ENCODE measurements at regions not wholly inside any gene's neighbourhood (a gene's known extent, or its start where the extent isn't known, plus 50 kb on each side); places are given as distances from the start of the nearest gene placed in this dataset.

GRCh38 chr7:113256883-113257531 lies 138.7 kb upstream of the SMIM30 start:
- Mint-ChIP-seq H3K4me1 (no peaks in the 10 kb centered on the region), H3K9me3 (peaks cover 0 to 12% (median 5%) of the 10 kb centered on the region in 7 donors), H3K4me3 (no peak overlapping the region), H3K27me3 (no peaks in the 10 kb centered on the region), H3K27ac (no peak overlapping the region), H3K36me3 (no peaks in the 10 kb centered on the region)
- no peak for ATAC-seq (ENCODE audit: low read depth in 2 of 2)
- DNase-seq, result no peak

GRCh38 chr7:113247198-113247597 lies 128.8 kb upstream of the SMIM30 start:
- H3K36me3 Mint-ChIP-seq, result peaks cover 0 to 6% of the 10 kb centered on the region in 2 donors
- no peak overlapping the region for H3K4me3 Mint-ChIP-seq
- no peak overlapping the region for H3K27ac Mint-ChIP-seq
- no peaks in the 10 kb centered on the region for H3K27me3 Mint-ChIP-seq
- no peaks in the 10 kb centered on the region for H3K4me1 Mint-ChIP-seq
- no peak for DNase-seq
- peaks cover 0 to 13% (median 7%) of the 10 kb centered on the region in 7 donors for H3K9me3 Mint-ChIP-seq
- no peak for ATAC-seq (ENCODE audit: low read depth in 2 of 2)

DNA sequence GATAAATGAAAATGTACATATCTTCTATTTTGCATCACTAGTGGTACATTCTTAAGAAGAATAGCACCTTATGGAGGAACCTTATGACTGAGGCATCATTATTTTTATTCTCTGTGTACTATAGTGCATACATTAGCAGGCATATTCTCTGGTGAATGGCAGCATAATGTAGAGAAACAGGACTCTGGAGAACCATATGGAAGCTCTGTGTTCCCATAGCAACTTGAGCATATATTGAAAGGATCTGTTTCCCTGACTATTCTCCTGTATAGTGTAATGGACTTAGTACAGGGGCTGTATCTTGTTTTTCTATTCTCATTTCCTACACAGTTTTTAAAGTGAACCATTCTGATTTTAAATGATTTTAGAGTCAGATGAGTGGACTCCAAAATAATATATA lies 128.4 kb upstream of the SMIM30 start:
- Mint-ChIP-seq H3K4me1 (no peaks in the 10 kb centered on the region), H3K36me3 (peaks cover 0 to 6% of the 10 kb centered on the region in 2 donors), H3K27ac (no peak overlapping the region), H3K27me3 (no peaks in the 10 kb centered on the region), H3K4me3 (no peak overlapping the region), H3K9me3 (peaks cover 0 to 13% (median 7%) of the 10 kb centered on the region in 7 donors)
- DNase-seq (no peak), ATAC-seq (ENCODE audit: low read depth in 2 of 2) (no peak)

DNA sequence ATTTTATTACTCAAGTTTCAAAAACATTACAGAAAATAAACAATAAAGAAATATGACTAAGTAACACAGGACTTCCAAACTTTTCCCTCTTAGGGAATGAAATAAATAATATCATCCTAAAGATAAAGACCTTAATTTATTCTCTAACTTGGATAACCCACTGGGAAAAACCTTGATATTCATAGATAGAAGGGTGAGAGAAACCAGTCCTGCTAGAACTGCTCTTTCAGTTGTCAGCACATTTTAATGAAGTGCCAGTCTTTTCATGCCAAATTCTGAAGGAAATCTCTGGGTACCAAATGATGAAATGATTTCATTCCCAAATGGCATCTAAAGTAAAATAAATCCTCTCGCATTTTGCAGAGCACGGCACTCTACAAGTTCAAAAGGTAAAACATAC lies 114.5 kb upstream of the SMIM30 start:
- no peak overlapping the region for H3K4me3 Mint-ChIP-seq
- peak overlapping the region in 1 of 6 donors; percentile 4 for H3K27ac Mint-ChIP-seq
- no peaks in the 10 kb centered on the region for H3K36me3 Mint-ChIP-seq
- ATAC-seq (ENCODE audit: low read depth in 2 of 2) (no peak), DNase-seq (no peak)
- peaks cover 0 to 5% (median 3%) of the 10 kb centered on the region in 7 donors for H3K9me3 Mint-ChIP-seq
- no peaks in the 10 kb centered on the region for H3K27me3 Mint-ChIP-seq
- no peaks in the 10 kb centered on the region for H3K4me1 Mint-ChIP-seq

DNA sequence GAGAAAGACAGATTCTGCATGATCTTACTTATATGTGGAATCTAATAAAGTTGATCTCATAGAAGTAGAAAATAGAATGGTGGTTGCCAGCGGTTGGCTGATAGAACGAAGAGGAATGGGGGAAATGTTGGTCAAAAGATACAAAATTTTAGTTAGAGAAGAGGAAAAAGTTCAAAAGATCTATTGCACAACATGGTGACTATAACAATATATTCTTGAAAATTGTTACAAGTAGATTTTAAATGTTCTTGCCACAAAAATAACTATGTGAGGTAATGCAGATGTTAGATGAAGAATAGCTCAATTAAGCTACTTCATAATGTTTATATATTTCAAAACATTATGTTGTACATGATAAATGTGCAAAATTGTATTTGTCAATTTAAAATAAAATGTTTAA lies 112.3 kb upstream of the SMIM30 start:
- no peak overlapping the region for H3K4me3 Mint-ChIP-seq
- no peaks in the 10 kb centered on the region for H3K27me3 Mint-ChIP-seq
- no peak for DNase-seq
- no peak overlapping the region for H3K27ac Mint-ChIP-seq
- peaks cover 0 to 15% (median 4%) of the 10 kb centered on the region in 7 donors for H3K9me3 Mint-ChIP-seq
- H3K36me3 Mint-ChIP-seq, result no peaks in the 10 kb centered on the region
- H3K4me1 Mint-ChIP-seq, result no peaks in the 10 kb centered on the region
- no peak for ATAC-seq (ENCODE audit: low read depth in 2 of 2)

DNA sequence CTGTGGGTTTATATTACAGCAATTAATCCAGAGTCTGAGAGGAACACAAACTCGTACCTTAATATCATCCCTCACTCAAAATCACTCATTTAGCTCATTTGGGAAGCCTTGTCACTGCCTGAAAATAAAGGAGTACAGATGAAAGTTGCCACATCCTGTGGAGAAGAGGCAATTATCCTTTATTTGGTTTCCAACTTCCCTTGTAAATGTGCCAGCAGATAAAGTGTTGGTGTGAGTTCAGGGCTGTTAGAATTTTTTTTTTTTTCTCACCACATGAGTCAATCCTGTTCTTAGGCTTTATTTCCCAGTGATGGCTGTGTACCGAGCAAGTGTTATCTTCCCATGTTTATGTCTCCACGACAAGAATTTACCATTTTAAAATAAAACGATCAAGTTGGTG lies 99.0 kb upstream of the SMIM30 start:
- H3K4me3 Mint-ChIP-seq, result no peak overlapping the region

GRCh38 chr7:113216038-113216437 lies 97.7 kb upstream of the SMIM30 start:
- H3K4me1 Mint-ChIP-seq, result no peaks in the 10 kb centered on the region
- H3K4me3 Mint-ChIP-seq, result no peak overlapping the region
- H3K9me3 Mint-ChIP-seq, result peaks cover 0 to 2% (median 0%) of the 10 kb centered on the region in 7 donors
- no peaks in the 10 kb centered on the region for H3K36me3 Mint-ChIP-seq
- no peak overlapping the region for H3K27ac Mint-ChIP-seq
- ATAC-seq (ENCODE audit: low read depth in 2 of 2) (no peak), DNase-seq (no peak)
- peaks cover 0 to 5% (median 0%) of the 10 kb centered on the region in 3 donors for H3K27me3 Mint-ChIP-seq

More for the DNA sequence above, 99.0 kb upstream of the SMIM30 start:
- DNase-seq (no peak), ATAC-seq (ENCODE audit: low read depth in 2 of 2) (no peak)
- Mint-ChIP-seq H3K27me3 (peaks cover 0 to 5% (median 0%) of the 10 kb centered on the region in 3 donors), H3K4me1 (no peaks in the 10 kb centered on the region), H3K27ac (no peak overlapping the region), H3K9me3 (peaks cover 0 to 2% (median 0%) of the 10 kb centered on the region in 7 donors), H3K36me3 (no peaks in the 10 kb centered on the region)

- no peak for ATAC-seq (ENCODE audit: low read depth in 2 of 2)
- Mint-ChIP-seq H3K9me3 (no peaks in the 10 kb centered on the region), H3K36me3 (no peaks in the 10 kb centered on the region), H3K27ac (no peak overlapping the region), H3K4me1 (no peaks in the 10 kb centered on the region), H3K4me3 (no peak overlapping the region), H3K27me3 (peaks cover 0 to 4% (median 0%) of the 10 kb centered on the region in 3 donors)
- no peak for DNase-seq
Observed at GRCh38 chr7:113209449-113210203, 91.3 kb upstream of the SMIM30 start.

DNA sequence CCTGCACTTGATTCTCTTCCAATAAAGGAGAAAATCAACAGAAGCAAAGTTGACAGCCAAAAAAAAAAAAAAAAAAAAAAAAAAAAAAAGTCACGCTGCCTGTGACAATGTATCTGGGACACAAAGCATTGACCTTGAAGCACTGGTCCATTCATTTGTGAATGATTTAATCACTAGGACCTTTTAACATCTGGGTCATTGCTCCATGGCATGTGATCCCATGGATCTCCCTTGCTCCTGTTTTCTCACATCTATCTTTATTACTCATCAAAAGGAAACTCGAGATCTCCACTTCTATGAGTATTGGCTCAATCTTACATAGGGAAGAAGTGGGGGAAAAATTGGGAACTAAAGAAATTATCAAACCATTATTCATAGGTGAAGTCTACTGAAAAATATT lies 89.6 kb upstream of the SMIM30 start:
- no peak overlapping the region for H3K27ac Mint-ChIP-seq
- H3K27me3 Mint-ChIP-seq, result peaks cover 0 to 4% (median 0%) of the 10 kb centered on the region in 3 donors
- H3K4me1 Mint-ChIP-seq, result no peaks in the 10 kb centered on the region
- no peaks in the 10 kb centered on the region for H3K36me3 Mint-ChIP-seq
- no peak for DNase-seq
- no peaks in the 10 kb centered on the region for H3K9me3 Mint-ChIP-seq
- no peak overlapping the region for H3K4me3 Mint-ChIP-seq
- no peak for ATAC-seq (ENCODE audit: low read depth in 2 of 2)

- no peaks in the 10 kb centered on the region for H3K36me3 Mint-ChIP-seq
- H3K4me1 Mint-ChIP-seq, result no peaks in the 10 kb centered on the region
- H3K9me3 Mint-ChIP-seq, result no peaks in the 10 kb centered on the region
- no peak overlapping the region for H3K27ac Mint-ChIP-seq
- peaks cover 0 to 6% (median 4%) of the 10 kb centered on the region in 3 donors for H3K27me3 Mint-ChIP-seq
- no peak overlapping the region for H3K4me3 Mint-ChIP-seq
- no peak for ATAC-seq (ENCODE audit: low read depth in 2 of 2)
- DNase-seq, result no peak
Observed at GRCh38 chr7:113207441-113207840, 89.1 kb upstream of the SMIM30 start.

- no peaks in the 10 kb centered on the region for H3K4me1 Mint-ChIP-seq
- H3K27ac Mint-ChIP-seq, result no peak overlapping the region
- DNase-seq (no peak), ATAC-seq (ENCODE audit: low read depth in 2 of 2) (no peak)
- peaks cover 0 to 12% (median 11%) of the 10 kb centered on the region in 3 donors for H3K27me3 Mint-ChIP-seq
- no peaks in the 10 kb centered on the region for H3K36me3 Mint-ChIP-seq
- H3K4me3 Mint-ChIP-seq, result no peak overlapping the region
- H3K9me3 Mint-ChIP-seq, result no peaks in the 10 kb centered on the region
Observed at GRCh38 chr7:113204415-113204814, 86.1 kb upstream of the SMIM30 start.

DNA sequence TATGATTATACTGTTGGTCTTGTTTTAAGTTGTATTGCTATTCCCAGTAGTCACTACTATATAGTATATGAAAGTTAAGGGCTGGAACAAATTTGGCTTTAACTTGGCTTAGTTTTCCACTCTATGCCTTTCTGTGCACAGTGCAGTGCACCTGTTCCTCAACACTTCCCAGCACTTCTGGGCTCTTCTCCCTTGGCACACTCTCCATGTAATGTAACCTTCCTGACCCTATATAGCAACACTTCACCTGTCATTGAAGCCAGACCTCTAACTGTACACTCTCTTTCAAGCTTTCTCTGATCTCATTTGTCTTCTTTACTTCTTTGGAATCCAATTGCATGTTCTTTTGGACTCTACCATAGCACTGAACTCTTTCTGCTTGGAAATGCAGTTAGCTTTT lies 83.9 kb upstream of the SMIM30 start:
- DNase-seq (no peak), ATAC-seq (ENCODE audit: low read depth in 2 of 2) (no peak)
- no peaks in the 10 kb centered on the region for H3K4me1 Mint-ChIP-seq
- no peak overlapping the region for H3K27ac Mint-ChIP-seq
- H3K36me3 Mint-ChIP-seq, result no peaks in the 10 kb centered on the region
- no peak overlapping the region for H3K4me3 Mint-ChIP-seq
- peaks cover 0 to 15% (median 12%) of the 10 kb centered on the region in 3 donors for H3K27me3 Mint-ChIP-seq
- H3K9me3 Mint-ChIP-seq, result no peaks in the 10 kb centered on the region

DNA sequence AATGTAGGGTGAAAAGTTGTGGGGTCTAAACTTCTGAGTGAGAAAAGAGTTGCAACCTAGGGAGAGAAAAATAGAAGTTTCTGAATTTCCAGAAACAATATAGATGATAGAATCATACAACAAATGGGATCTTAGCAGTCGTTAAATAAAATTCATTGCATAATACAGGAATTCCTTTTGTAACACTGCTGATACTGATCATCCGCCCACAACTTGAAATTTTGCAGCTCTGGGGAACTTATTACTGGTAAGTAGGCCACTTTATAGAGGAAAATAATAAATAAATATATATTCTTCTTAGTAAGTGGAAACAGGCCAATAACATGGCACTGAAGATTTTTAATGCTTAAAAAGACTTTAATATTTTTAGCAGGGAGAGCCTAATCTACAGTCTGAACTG lies 81.9 kb upstream of the SMIM30 start:
- H3K27ac Mint-ChIP-seq, result no peak overlapping the region
- H3K36me3 Mint-ChIP-seq, result no peaks in the 10 kb centered on the region
- H3K27me3 Mint-ChIP-seq, result peaks cover 0 to 15% (median 12%) of the 10 kb centered on the region in 3 donors
- no peak overlapping the region for H3K4me3 Mint-ChIP-seq
- H3K9me3 Mint-ChIP-seq, result no peaks in the 10 kb centered on the region
- no peak for DNase-seq
- no peak for ATAC-seq (ENCODE audit: low read depth in 2 of 2)
- no peaks in the 10 kb centered on the region for H3K4me1 Mint-ChIP-seq

GRCh38 chr7:113199841-113200240 lies 81.5 kb upstream of the SMIM30 start:
- H3K4me3 Mint-ChIP-seq, result no peak overlapping the region
- no peaks in the 10 kb centered on the region for H3K9me3 Mint-ChIP-seq
- H3K4me1 Mint-ChIP-seq, result no peaks in the 10 kb centered on the region
- ATAC-seq (ENCODE audit: low read depth in 2 of 2) (no peak), DNase-seq (no peak)
- H3K27me3 Mint-ChIP-seq, result peaks cover 0 to 15% (median 12%) of the 10 kb centered on the region in 3 donors
- no peak overlapping the region for H3K27ac Mint-ChIP-seq
- no peaks in the 10 kb centered on the region for H3K36me3 Mint-ChIP-seq

Data from naive B cell (primary cell).